K562 (cell line): ENCODE measurements at regions not wholly inside any gene's neighbourhood (a gene's known extent, or its start where the extent isn't known, plus 50 kb on each side); places are given as distances from the start of the nearest gene placed in this dataset.

ENCODE experiments used
- CBX2 ChIP-seq: fragments of 200-600 bp; sonication (generic); IDR thresholded peaks from one replicate; pipeline ENCODE4 v1.6.1; 2012; ENCODE audit warnings: mild to moderate bottlenecking, low read length, inconsistent platforms; ENCODE audit not compliant: insufficient read depth, poor library complexity, severe bottlenecking
- COPS2 ChIP-seq: fragments of 450-650 bp; conservative IDR thresholded peaks from 2 replicates; pipeline ENCODE4 v1.6.1; 2016; ENCODE audit warnings: mild to moderate bottlenecking, moderate library complexity
- FOS ChIP-seq: IDR thresholded peaks from 3 replicates; pipeline ENCODE4 v1.6.1; 2011; ENCODE audit not compliant: insufficient read length; ENCODE audit errors: extremely low read depth
- POLR2AphosphoS5 ChIP-seq: IDR thresholded peaks from 2 replicates; pipeline ENCODE4 v1.6.1; 2011; ENCODE audit warnings: mild to moderate bottlenecking, low read depth, low read length, moderate library complexity; ENCODE audit not compliant: control insufficient read depth, insufficient read depth
- RBM15 ChIP-seq: fragments of 200-400 bp; formaldehyde crosslinking; IDR thresholded peaks from 2 replicates; pipeline ENCODE4 v1.6.1; 2018; ENCODE audit warnings: mild to moderate bottlenecking, low read length, moderate library complexity; ENCODE audit not compliant: insufficient read depth
- RFX5 ChIP-seq: IDR thresholded peaks from 2 replicates; pipeline ENCODE4 v1.6.1; 2011; ENCODE audit warnings: low read depth, mild to moderate bottlenecking, improper control_type of control experiment, low read length
- SAFB2 ChIP-seq: fragments of 200-400 bp; formaldehyde crosslinking; IDR thresholded peaks from 2 replicates; pipeline ENCODE4 v1.6.1; 2018; ENCODE audit warnings: borderline replicate concordance, low read length, low read depth, moderate library complexity; ENCODE audit not compliant: severe bottlenecking
- TF ChIP-seq, protein P1 (sequence below), 3 experiments: IDR thresholded peaks in 2 of 3; conservative IDR thresholded peaks in 1 of 3; 2 replicates each; pipeline ENCODE4 v1.5.1; 2011 to 2012; ENCODE audit warnings: low read length in 3 of 3, mild to moderate bottlenecking in 3 of 3, control low read depth in 2 of 3, improper control_type of control experiment in 1 of 3, inconsistent platforms in 1 of 3, low read depth in 1 of 3, mixed read lengths in 1 of 3, moderate library complexity in 1 of 3; ENCODE audit not compliant: insufficient read depth in 2 of 3
- TF ChIP-seq, protein P2 (sequence below): sonication (generic); formaldehyde crosslinking; IDR thresholded peaks from 2 replicates; pipeline ENCODE4 v1.8.0; 2022; ENCODE audit warnings: mild to moderate bottlenecking, missing genetic modification reagents
- TF ChIP-seq, protein P3 (sequence below), 2 experiments: fragments of 200-800 bp in 1 of 2; sonication (Bioruptor generic) in 1 of 2; sonication (generic) in 1 of 2; formaldehyde crosslinking in 1 of 2; IDR thresholded peaks in 1 of 2; conservative IDR thresholded peaks in 1 of 2; 2 replicates each; pipeline versions ENCODE4 v1.5.0 to v1.6.1; 2016 to 2020; ENCODE audit warnings: missing compliant biosample characterization in 1 of 2, missing genetic modification characterization in 1 of 2, missing genetic modification reagents in 1 of 2

DNA sequence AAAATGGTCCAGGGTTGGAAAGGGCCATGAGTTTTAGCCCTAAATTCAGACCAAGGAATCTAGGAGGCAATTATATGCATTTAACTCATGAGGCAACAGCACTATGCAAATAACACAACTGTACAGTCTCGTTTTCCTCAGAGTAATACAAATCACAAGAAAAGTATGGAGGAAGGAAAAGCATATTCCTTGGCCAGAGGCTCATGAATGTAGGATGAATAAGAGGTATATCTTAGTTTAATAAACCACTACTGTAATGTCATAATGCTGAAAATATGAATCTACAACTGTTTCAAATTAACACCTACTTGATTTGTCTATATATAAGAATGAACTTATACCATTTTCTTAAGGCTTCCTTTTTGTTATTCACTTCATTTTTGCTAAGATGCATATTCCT is 252.5 kb upstream of the TANK start:
- TF ChIP-seq COPS2 (no peak), POLR2AphosphoS5 (no peak), RBM15 (no peak), RFX5 (no peak), CBX2 (no peak), SAFB2 (no peak), FOS (no peak)
- TF ChIP-seq, protein P1, sequence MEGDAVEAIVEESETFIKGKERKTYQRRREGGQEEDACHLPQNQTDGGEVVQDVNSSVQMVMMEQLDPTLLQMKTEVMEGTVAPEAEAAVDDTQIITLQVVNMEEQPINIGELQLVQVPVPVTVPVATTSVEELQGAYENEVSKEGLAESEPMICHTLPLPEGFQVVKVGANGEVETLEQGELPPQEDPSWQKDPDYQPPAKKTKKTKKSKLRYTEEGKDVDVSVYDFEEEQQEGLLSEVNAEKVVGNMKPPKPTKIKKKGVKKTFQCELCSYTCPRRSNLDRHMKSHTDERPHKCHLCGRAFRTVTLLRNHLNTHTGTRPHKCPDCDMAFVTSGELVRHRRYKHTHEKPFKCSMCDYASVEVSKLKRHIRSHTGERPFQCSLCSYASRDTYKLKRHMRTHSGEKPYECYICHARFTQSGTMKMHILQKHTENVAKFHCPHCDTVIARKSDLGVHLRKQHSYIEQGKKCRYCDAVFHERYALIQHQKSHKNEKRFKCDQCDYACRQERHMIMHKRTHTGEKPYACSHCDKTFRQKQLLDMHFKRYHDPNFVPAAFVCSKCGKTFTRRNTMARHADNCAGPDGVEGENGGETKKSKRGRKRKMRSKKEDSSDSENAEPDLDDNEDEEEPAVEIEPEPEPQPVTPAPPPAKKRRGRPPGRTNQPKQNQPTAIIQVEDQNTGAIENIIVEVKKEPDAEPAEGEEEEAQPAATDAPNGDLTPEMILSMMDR (IDR thresholded peaks at IDR 0.05 in 2 of 3, conservative IDR thresholded peaks at IDR 0.05 in 1 of 3; ENCODE audit: insufficient read depth in 2 of 3, low read depth in 1 of 3, low read length in 3 of 3) = no peak
- TF ChIP-seq, protein P2, sequence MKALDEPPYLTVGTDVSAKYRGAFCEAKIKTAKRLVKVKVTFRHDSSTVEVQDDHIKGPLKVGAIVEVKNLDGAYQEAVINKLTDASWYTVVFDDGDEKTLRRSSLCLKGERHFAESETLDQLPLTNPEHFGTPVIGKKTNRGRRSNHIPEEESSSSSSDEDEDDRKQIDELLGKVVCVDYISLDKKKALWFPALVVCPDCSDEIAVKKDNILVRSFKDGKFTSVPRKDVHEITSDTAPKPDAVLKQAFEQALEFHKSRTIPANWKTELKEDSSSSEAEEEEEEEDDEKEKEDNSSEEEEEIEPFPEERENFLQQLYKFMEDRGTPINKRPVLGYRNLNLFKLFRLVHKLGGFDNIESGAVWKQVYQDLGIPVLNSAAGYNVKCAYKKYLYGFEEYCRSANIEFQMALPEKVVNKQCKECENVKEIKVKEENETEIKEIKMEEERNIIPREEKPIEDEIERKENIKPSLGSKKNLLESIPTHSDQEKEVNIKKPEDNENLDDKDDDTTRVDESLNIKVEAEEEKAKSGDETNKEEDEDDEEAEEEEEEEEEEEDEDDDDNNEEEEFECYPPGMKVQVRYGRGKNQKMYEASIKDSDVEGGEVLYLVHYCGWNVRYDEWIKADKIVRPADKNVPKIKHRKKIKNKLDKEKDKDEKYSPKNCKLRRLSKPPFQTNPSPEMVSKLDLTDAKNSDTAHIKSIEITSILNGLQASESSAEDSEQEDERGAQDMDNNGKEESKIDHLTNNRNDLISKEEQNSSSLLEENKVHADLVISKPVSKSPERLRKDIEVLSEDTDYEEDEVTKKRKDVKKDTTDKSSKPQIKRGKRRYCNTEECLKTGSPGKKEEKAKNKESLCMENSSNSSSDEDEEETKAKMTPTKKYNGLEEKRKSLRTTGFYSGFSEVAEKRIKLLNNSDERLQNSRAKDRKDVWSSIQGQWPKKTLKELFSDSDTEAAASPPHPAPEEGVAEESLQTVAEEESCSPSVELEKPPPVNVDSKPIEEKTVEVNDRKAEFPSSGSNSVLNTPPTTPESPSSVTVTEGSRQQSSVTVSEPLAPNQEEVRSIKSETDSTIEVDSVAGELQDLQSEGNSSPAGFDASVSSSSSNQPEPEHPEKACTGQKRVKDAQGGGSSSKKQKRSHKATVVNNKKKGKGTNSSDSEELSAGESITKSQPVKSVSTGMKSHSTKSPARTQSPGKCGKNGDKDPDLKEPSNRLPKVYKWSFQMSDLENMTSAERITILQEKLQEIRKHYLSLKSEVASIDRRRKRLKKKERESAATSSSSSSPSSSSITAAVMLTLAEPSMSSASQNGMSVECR (CRISPR knock-in tag) = no peak
- TF ChIP-seq, protein P3, sequence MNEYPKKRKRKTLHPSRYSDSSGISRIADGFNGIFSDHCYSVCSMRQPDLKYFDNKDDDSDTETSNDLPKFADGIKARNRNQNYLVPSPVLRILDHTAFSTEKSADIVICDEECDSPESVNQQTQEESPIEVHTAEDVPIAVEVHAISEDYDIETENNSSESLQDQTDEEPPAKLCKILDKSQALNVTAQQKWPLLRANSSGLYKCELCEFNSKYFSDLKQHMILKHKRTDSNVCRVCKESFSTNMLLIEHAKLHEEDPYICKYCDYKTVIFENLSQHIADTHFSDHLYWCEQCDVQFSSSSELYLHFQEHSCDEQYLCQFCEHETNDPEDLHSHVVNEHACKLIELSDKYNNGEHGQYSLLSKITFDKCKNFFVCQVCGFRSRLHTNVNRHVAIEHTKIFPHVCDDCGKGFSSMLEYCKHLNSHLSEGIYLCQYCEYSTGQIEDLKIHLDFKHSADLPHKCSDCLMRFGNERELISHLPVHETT (CRISPR knock-in tag; conservative IDR thresholded peaks at IDR 0.05 in 1 of 2, IDR thresholded peaks at IDR 0.05 in 1 of 2) = no peak
